ENCODE measurements at regions not wholly inside any gene's neighbourhood (a gene's known extent, or its start where the extent isn't known, plus 50 kb on each side); places are given as distances from the start of the nearest gene placed in this dataset.
"Not testable (repeated sequence)": the region's sequence is repeated elsewhere in the genome, so short reads cannot be mapped to it uniquely, and the experiment has no call there.

DNA sequence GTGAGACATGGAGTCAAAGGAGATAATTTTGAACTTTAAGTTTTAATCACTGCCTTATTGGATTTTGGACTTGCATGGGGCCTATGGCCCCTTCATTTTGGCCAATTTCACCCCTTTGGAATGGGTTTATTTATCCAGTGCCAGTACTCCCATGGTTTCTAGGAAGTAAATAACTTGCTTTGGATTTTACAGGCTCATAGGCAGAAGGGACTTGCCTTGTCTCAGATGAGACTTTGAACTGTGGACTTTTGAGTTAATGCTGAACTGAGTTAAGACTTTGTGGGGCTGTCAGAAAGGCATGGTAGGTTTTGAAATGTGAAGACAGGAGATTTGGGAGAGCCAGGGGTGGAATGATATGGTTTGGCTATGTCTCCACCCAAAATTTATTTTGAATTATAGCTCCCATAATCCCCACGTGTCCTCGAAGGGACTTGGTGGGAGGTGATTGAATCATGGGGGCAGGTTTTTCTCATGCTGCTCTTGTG is 448.1 kb downstream of the NAV3 start:
- Mint-ChIP-seq H3K9me3 (peaks cover 13% of the 10 kb centered on the region), H3K4me3 (no peak overlapping the region), H3K4me1 (no peaks in the 10 kb centered on the region), H3K27ac (no peak overlapping the region), H3K27me3 (ENCODE audit: insufficient read depth, low read depth) (no peaks in the 10 kb centered on the region), H3K36me3 (no peaks in the 10 kb centered on the region)
- Histone ChIP-seq H3K79me2 (ENCODE audit: low read depth) (no peaks in the 10 kb centered on the region), H3K27me3 (no peaks in the 10 kb centered on the region), H3K9ac (no peak overlapping the region), H3K4me3 (no peak overlapping the region), H3K36me3 (no peaks in the 10 kb centered on the region), H3K4me1 (no peaks in the 10 kb centered on the region), H4K20me1 (ENCODE audit: low read depth) (no peaks in the 10 kb centered on the region), H3K9me3 (ENCODE audit: low read depth) (no peaks in the 10 kb centered on the region), H3K4me2 (no peak overlapping the region), H3K27ac (no peak overlapping the region), H3F3A (ENCODE audit: low read depth) (no peaks in the 10 kb centered on the region), H2AFZ (replicated peaks) (no peak overlapping the region)
- TF ChIP-seq, protein P1, sequence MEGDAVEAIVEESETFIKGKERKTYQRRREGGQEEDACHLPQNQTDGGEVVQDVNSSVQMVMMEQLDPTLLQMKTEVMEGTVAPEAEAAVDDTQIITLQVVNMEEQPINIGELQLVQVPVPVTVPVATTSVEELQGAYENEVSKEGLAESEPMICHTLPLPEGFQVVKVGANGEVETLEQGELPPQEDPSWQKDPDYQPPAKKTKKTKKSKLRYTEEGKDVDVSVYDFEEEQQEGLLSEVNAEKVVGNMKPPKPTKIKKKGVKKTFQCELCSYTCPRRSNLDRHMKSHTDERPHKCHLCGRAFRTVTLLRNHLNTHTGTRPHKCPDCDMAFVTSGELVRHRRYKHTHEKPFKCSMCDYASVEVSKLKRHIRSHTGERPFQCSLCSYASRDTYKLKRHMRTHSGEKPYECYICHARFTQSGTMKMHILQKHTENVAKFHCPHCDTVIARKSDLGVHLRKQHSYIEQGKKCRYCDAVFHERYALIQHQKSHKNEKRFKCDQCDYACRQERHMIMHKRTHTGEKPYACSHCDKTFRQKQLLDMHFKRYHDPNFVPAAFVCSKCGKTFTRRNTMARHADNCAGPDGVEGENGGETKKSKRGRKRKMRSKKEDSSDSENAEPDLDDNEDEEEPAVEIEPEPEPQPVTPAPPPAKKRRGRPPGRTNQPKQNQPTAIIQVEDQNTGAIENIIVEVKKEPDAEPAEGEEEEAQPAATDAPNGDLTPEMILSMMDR (IDR thresholded peaks at IDR 0.05), result no peak
- TF ChIP-seq EZH2 (IDR thresholded peaks at IDR 0.05), result no peak
- no peak for TF ChIP-seq EZH2phosphoT487 (IDR thresholded peaks at IDR 0.05)
- DNase-seq (ENCODE audit: low spot score), result no peak

DNA sequence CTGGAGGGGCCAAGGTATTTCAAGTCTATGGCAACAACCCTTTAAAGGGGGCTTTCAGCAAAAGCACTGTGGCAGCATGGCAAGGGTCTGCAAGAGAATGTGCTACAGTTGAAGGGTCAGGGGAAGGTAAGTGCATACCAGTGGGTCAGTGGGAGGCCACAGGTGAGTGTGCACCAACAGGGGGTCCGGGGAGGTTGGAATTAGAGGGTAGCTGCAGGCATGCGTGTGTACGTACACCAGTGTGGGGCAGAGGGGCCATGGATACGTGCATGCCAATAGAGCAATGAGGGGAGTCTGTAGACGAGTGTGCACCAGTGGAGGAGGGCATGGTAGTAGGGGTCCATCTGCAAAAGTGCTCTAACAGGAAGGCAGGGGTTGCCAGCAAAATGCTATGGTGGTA is 448.9 kb downstream of the NAV3 start:
- H2AFZ ChIP-seq (replicated peaks), result no peak overlapping the region
- H3K4me1 Mint-ChIP-seq, result no peaks in the 10 kb centered on the region
- no peaks in the 10 kb centered on the region for H3K27me3 ChIP-seq
- H3K4me3 ChIP-seq, result no peak overlapping the region
- no peak overlapping the region for H3K27ac ChIP-seq
- no peak overlapping the region for H3K9ac ChIP-seq
- H3K27ac Mint-ChIP-seq, result no peak overlapping the region
- no peaks in the 10 kb centered on the region for H3K27me3 Mint-ChIP-seq (ENCODE audit: insufficient read depth, low read depth)
- no peaks in the 10 kb centered on the region for H3K36me3 Mint-ChIP-seq
- H3K4me2 ChIP-seq, result no peak overlapping the region
- no peaks in the 10 kb centered on the region for H4K20me1 ChIP-seq (ENCODE audit: low read depth)
- H3K4me3 Mint-ChIP-seq, result no peak overlapping the region
- no peaks in the 10 kb centered on the region for H3K79me2 ChIP-seq (ENCODE audit: low read depth)
- H3K4me1 ChIP-seq, result no peaks in the 10 kb centered on the region
- TF ChIP-seq, protein P1 (IDR thresholded peaks at IDR 0.05), result no peak
- TF ChIP-seq EZH2phosphoT487 (IDR thresholded peaks at IDR 0.05) (no peak), EZH2 (IDR thresholded peaks at IDR 0.05) (no peak)
- H3K9me3 Mint-ChIP-seq, result peaks cover 13% of the 10 kb centered on the region
- no peaks in the 10 kb centered on the region for H3K9me3 ChIP-seq (ENCODE audit: low read depth)
- no peak for DNase-seq (ENCODE audit: low spot score)
- H3F3A ChIP-seq (ENCODE audit: low read depth), result no peaks in the 10 kb centered on the region
- no peaks in the 10 kb centered on the region for H3K36me3 ChIP-seq

DNA sequence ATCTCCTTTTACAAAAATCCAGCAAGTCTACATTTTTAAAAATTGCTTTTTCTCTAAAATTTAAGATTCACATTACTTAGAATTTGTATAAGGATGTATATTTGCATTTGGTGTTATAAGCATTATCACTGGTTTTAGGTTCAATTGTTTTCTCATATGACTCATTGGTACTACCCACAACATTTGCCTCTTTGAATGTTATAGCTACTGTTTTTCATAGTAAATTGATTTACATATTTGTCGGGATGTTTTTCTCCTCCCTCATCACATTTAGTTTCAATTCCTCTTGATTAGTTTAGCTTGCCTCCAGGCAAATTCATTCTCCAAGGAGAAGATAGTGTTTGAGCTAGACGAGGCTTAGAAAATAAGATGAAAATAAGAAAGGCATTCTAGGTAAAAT is 450.4 kb downstream of the NAV3 start:
- not testable (repeated sequence) for H3K36me3 ChIP-seq; H3K27ac ChIP-seq; H3K4me1 Mint-ChIP-seq; H3K9me3 ChIP-seq (ENCODE audit: low read depth); H3K4me3 Mint-ChIP-seq; DNase-seq (ENCODE audit: low spot score); H3K79me2 ChIP-seq (ENCODE audit: low read depth); H2AFZ ChIP-seq (replicated peaks); H3K27ac Mint-ChIP-seq; H3K4me2 ChIP-seq; H3F3A ChIP-seq (ENCODE audit: low read depth); H3K9ac ChIP-seq; H3K27me3 ChIP-seq; H3K27me3 Mint-ChIP-seq (ENCODE audit: insufficient read depth, low read depth); H3K4me1 ChIP-seq; H3K4me3 ChIP-seq; H4K20me1 ChIP-seq (ENCODE audit: low read depth); H3K36me3 Mint-ChIP-seq
- peaks cover 13% of the 10 kb centered on the region for H3K9me3 Mint-ChIP-seq

GRCh38 chr12:78284417-78284816 is 453.7 kb downstream of the NAV3 start:
- no peaks in the 10 kb centered on the region for H3K27me3 ChIP-seq
- H3K27me3 Mint-ChIP-seq (ENCODE audit: insufficient read depth, low read depth), result no peaks in the 10 kb centered on the region
- H3K9me3 Mint-ChIP-seq, result no peaks in the 10 kb centered on the region
- H3K9me3 ChIP-seq (ENCODE audit: low read depth), result no peaks in the 10 kb centered on the region
- no peak for DNase-seq (ENCODE audit: low spot score)
- peaks cover 7% of the 10 kb centered on the region for H3K4me1 Mint-ChIP-seq
- no peak overlapping the region for H2AFZ ChIP-seq (replicated peaks)
- no peak overlapping the region for H3K9ac ChIP-seq
- no peak overlapping the region for H3K4me3 Mint-ChIP-seq
- no peaks in the 10 kb centered on the region for H3F3A ChIP-seq (ENCODE audit: low read depth)
- no peak overlapping the region for H3K27ac Mint-ChIP-seq
- H3K36me3 Mint-ChIP-seq, result no peaks in the 10 kb centered on the region
- no peaks in the 10 kb centered on the region for H4K20me1 ChIP-seq (ENCODE audit: low read depth)
- TF ChIP-seq EZH2 (IDR thresholded peaks at IDR 0.05), result no peak
- TF ChIP-seq, protein P1 (IDR thresholded peaks at IDR 0.05), result no peak
- TF ChIP-seq EZH2phosphoT487 (IDR thresholded peaks at IDR 0.05), result no peak
- H3K4me2 ChIP-seq, result no peak overlapping the region
- no peaks in the 10 kb centered on the region for H3K36me3 ChIP-seq
- peaks cover 12% of the 10 kb centered on the region for H3K4me1 ChIP-seq
- H3K79me2 ChIP-seq (ENCODE audit: low read depth), result no peaks in the 10 kb centered on the region
- H3K27ac ChIP-seq, result no peak overlapping the region
- no peak overlapping the region for H3K4me3 ChIP-seq

All from neural progenitor cell (in vitro differentiated cells).